ENCODE measurements at regions not wholly inside any gene's neighbourhood (a gene's known extent, or its start where the extent isn't known, plus 50 kb on each side); places are given as distances from the start of the nearest gene placed in this dataset.

DNA sequence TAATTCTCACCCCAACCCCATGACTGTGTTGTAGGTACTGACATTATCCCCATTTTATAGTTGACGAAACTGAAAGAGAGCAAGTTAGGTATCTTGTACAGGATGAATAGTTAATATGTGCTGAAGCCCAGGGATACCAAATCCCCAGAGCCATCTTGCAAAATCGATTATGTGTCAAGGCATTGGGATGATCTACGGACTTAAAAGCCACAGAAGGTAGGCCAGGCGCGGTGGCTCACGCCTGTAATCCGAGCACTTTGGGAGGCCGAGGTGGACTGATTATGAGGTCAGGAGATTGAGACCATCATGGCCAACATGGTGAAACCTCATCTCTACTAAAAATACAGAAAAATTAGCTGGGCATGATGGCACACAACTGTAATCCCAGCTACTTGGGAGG is 242.4 kb upstream of the RHOBTB1 start:
- TF ChIP-seq, protein P1, sequence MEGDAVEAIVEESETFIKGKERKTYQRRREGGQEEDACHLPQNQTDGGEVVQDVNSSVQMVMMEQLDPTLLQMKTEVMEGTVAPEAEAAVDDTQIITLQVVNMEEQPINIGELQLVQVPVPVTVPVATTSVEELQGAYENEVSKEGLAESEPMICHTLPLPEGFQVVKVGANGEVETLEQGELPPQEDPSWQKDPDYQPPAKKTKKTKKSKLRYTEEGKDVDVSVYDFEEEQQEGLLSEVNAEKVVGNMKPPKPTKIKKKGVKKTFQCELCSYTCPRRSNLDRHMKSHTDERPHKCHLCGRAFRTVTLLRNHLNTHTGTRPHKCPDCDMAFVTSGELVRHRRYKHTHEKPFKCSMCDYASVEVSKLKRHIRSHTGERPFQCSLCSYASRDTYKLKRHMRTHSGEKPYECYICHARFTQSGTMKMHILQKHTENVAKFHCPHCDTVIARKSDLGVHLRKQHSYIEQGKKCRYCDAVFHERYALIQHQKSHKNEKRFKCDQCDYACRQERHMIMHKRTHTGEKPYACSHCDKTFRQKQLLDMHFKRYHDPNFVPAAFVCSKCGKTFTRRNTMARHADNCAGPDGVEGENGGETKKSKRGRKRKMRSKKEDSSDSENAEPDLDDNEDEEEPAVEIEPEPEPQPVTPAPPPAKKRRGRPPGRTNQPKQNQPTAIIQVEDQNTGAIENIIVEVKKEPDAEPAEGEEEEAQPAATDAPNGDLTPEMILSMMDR (conservative IDR thresholded peaks at IDR 0.05; ENCODE audit: low read length): no peak
- DNase-seq (ENCODE audit: low read depth): no peak
- no peak overlapping the region for H3K4me3 ChIP-seq (ENCODE audit: low read length)

DNA sequence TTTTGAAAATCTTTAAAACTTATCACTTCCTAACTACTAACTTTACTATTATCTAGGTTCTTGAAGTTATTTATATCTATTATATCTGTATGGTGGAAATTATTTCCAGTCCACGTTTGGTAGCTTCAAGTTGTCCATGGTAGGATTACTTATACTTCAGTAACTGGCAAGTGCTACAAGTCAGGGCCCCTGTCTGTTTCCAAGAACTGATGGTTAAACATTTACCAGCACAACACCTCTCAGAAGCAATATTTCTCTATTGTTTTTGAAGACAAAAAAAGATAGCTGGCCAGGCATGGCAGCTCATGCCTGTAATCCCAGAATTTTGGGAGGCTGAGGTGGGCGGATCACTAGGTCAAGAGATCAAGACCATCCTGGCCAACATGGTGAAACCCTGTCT is 240.4 kb upstream of the RHOBTB1 start:
- no peak for DNase-seq (ENCODE audit: low read depth)
- TF ChIP-seq, protein P1 (conservative IDR thresholded peaks at IDR 0.05; ENCODE audit: low read length): no peak
- H3K4me3 ChIP-seq (ENCODE audit: low read length): no peak overlapping the region

DNA sequence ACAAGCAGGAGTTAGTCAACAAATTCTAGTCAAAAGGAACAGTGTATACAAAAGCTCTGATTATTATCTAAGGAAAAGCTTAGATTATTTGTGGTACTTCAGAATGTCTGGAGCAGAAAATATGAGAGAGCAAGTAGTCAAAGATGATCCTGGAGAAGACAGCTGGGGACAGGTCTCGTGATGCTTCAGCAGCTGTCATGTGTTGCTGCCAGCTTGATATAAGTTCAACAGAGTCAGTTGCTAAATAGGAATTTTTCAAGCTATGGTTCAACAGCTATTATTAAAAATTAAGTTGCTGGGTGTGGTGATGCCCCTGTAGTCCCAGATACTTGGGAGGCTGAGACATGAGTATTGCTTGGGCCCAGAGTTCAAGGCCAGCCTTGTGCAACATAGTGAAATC is 240.0 kb upstream of the RHOBTB1 start:
- DNase-seq (ENCODE audit: low read depth): no peak
- TF ChIP-seq, protein P1 (conservative IDR thresholded peaks at IDR 0.05; ENCODE audit: low read length): no peak
- H3K4me3 ChIP-seq (ENCODE audit: low read length): no peak overlapping the region

DNA sequence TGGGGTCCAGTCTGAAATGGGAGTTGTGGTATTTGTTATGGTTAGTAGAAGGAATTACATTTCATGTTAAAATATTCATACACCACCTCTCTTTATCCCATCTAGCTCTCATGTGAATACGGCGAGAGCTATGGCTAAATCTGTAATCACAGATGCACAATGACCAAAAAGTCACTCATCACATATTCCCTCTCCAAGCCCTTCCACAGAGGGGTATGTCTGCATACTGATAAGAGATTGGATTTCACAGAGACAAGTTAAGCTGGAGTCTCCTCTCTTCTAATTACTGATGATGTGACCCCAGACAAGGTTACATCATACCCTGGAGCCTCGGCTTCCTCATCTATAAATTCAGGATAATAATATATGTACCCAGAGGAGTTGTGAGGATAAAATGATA is 237.8 kb upstream of the RHOBTB1 start:
- DNase-seq (ENCODE audit: low read depth): no peak
- TF ChIP-seq, protein P1 (conservative IDR thresholded peaks at IDR 0.05; ENCODE audit: low read length): no peak
- no peak overlapping the region for H3K4me3 ChIP-seq (ENCODE audit: low read length)

DNA sequence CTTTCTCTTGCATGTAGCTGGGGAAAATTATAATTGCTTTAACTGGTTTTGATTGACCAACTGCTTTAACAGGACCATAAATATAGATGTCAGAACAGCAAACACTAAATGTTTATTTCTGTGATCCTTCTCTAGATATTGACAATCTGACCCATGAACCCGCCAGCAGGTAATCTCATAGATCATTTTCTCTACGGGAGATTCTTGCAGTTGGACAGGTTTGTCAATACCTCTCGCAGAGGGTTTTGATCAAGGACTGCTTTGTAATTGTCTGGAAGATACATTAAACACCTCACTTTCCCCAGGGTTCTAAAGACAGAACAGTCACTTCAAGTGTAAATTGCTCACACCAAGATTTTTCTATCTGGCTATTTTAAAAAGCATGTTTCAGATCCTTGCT is 235.8 kb upstream of the RHOBTB1 start:
- H3K4me3 ChIP-seq (ENCODE audit: low read length): no peak overlapping the region
- TF ChIP-seq, protein P1 (conservative IDR thresholded peaks at IDR 0.05; ENCODE audit: low read length): no peak
- no peak for DNase-seq (ENCODE audit: low read depth)

DNA sequence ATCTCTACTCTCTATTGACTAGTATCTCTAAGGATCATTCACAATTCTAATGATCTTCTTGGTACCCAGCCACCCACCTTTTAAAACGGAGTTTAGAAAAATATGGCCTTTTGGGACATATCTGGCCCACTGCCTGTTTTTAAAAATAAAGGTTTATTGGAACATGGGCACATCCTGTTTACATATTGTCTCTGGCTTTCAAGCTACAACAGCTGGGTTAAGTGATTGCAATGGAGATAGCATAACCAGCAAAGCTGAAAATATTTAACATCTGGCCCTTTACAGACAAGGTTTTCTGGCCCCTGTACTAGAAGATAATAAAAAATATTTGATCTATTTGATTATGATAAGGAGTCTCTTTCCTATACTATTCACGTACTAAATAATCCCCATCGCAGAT is 232.4 kb upstream of the RHOBTB1 start:
- H3K4me3 ChIP-seq (ENCODE audit: low read length): no peak overlapping the region
- no peak for DNase-seq (ENCODE audit: low read depth)
- TF ChIP-seq, protein P1 (conservative IDR thresholded peaks at IDR 0.05; ENCODE audit: low read length): no peak

DNA sequence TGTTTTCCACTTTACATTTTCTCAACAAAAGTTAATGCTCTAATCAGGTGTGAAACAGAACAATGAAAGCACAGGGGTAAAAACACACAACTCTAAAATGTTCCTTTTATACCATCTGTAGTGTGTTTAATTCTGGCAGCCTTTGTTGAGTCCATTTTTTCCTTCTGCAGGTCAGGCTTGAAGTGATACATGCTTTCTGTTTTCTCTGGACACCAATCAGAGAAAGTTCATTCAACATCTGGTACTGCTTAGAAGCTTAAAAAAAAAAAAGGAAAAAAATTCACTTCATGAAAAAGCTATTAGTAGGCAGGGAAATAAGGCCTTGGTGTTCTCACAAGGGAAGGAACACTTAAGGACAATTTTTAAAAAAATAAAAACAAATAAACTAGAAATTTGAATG is 231.3 kb upstream of the RHOBTB1 start:
- peak; percentile 81 for DNase-seq (ENCODE audit: low read depth)
- H3K4me3 ChIP-seq (ENCODE audit: low read length): no peak overlapping the region
- TF ChIP-seq, protein P1 (conservative IDR thresholded peaks at IDR 0.05; ENCODE audit: low read length): no peak

Measured in AG10803 (cell line).